GM21576 (cell line): ENCODE measurements at regions not wholly inside any gene's neighbourhood (a gene's known extent, or its start where the extent isn't known, plus 50 kb on each side); places are given as distances from the start of the nearest gene placed in this dataset.

Experiments
- ATAC-seq: cut with Tn5 transposase; IDR thresholded peaks from one replicate; pipeline ENCODE4 v1.9.1; 2021; ENCODE audit warnings: mild to moderate bottlenecking, moderate library complexity; ENCODE audit not compliant: unreplicated experiment

GRCh38 chr9:106405871-106406435 is 457.0 kb upstream of the ZNF462 start:
- ATAC-seq, result no peak

- ATAC-seq, result no peak
These were observed 448.9 kb upstream of the ZNF462 start for GRCh38 chr9:106414042-106414441.

- peak; percentile 30 for ATAC-seq
These were observed 445.3 kb upstream of the ZNF462 start for GRCh38 chr9:106417685-106418084.

- ATAC-seq, result no peak
These were observed 443.1 kb upstream of the ZNF462 start for GRCh38 chr9:106419829-106420228.

- ATAC-seq, result peak; percentile 76
These were observed 442.4 kb upstream of the ZNF462 start for GRCh38 chr9:106420511-106420944.

- peak; percentile 45 for ATAC-seq
These were observed 441.2 kb upstream of the ZNF462 start for GRCh38 chr9:106421772-106422171.

GRCh38 chr9:106423575-106423974 is 439.4 kb upstream of the ZNF462 start:
- ATAC-seq, result no peak

- no peak for ATAC-seq
These were observed 430.3 kb upstream of the ZNF462 start for GRCh38 chr9:106432631-106433030.

- ATAC-seq, result no peak
These were observed 424.0 kb upstream of the ZNF462 start for GRCh38 chr9:106438928-106439327.

- no peak for ATAC-seq
These were observed 421.7 kb upstream of the ZNF462 start for GRCh38 chr9:106441283-106441682.

GRCh38 chr9:106443520-106443919 is 419.4 kb upstream of the ZNF462 start:
- no peak for ATAC-seq

- no peak for ATAC-seq
These were observed 417.9 kb upstream of the ZNF462 start for GRCh38 chr9:106445107-106445506.

GRCh38 chr9:106449336-106449927 is 413.5 kb upstream of the ZNF462 start:
- no peak for ATAC-seq

- no peak for ATAC-seq
These were observed 412.4 kb upstream of the ZNF462 start for GRCh38 chr9:106450549-106450948.

- ATAC-seq, result no peak
These were observed 411.7 kb upstream of the ZNF462 start for GRCh38 chr9:106451223-106451622.

GRCh38 chr9:106456581-106456980 is 406.4 kb upstream of the ZNF462 start:
- no peak for ATAC-seq

- no peak for ATAC-seq
These were observed 395.7 kb upstream of the ZNF462 start for GRCh38 chr9:106467113-106467864.

- no peak for ATAC-seq
These were observed 395.2 kb upstream of the ZNF462 start for GRCh38 chr9:106467865-106468164.

- ATAC-seq, result peak; percentile 74
These were observed 394.5 kb upstream of the ZNF462 start for GRCh38 chr9:106468431-106468830.

- ATAC-seq, result no peak
These were observed 384.7 kb upstream of the ZNF462 start for GRCh38 chr9:106478312-106478711.

GRCh38 chr9:106478727-106479126 is 384.2 kb upstream of the ZNF462 start:
- ATAC-seq, result no peak

GRCh38 chr9:106479679-106480078 is 383.3 kb upstream of the ZNF462 start:
- no peak for ATAC-seq
